GM23248 (cell line): ENCODE measurements at regions not wholly inside any gene's neighbourhood (a gene's known extent, or its start where the extent isn't known, plus 50 kb on each side); places are given as distances from the start of the nearest gene placed in this dataset.

Experiments used
- EZH2 ChIP-seq: fragments of 200-600 bp; sonication (generic); IDR thresholded peaks from 2 replicates; pipeline ENCODE4 v1.6.1; 2018; ENCODE audit warnings: antibody characterized with exemption, mild to moderate bottlenecking; ENCODE audit not compliant: insufficient read depth, poor library complexity, severe bottlenecking
- EZH2phosphoT487 ChIP-seq: fragments of 200-600 bp; sonication (generic); IDR thresholded peaks from 2 replicates; pipeline ENCODE4 v1.6.1; 2018; ENCODE audit warnings: antibody characterized with exemption, moderate library complexity, mild to moderate bottlenecking, low read depth; ENCODE audit not compliant: insufficient read depth

- no peak for TF ChIP-seq EZH2
- no peak for TF ChIP-seq EZH2phosphoT487
These were observed 152.4 kb downstream of the IRX5 start for GRCh38 chr16:55083052-55083451.
